A673 (cell line): ENCODE measurements at regions not wholly inside any gene's neighbourhood (a gene's known extent, or its start where the extent isn't known, plus 50 kb on each side); places are given as distances from the start of the nearest gene placed in this dataset.

ENCODE experiments used
- CTCF ChIP-seq: fragments of 300-800, 200-600 bp; sonication (generic); conservative IDR thresholded peaks from 2 replicates; pipeline ENCODE4 v1.5.1; 2017; ENCODE audit warnings: low read depth, mild to moderate bottlenecking, antibody characterized with exemption, low read length, moderate library complexity, mixed read lengths
- EZH2 ChIP-seq: fragments of 200-600 bp; sonication (generic); IDR thresholded peaks from 2 replicates; pipeline ENCODE4 v1.6.1; 2017; ENCODE audit warnings: borderline replicate concordance, low read depth, mild to moderate bottlenecking, mixed read lengths, antibody characterized with exemption, low read length; ENCODE audit not compliant: poor library complexity, severe bottlenecking

GRCh38 chr6:165183071-165183470, 126.3 kb downstream of the C6orf118 start:
- TF ChIP-seq CTCF (no peak), EZH2 (no peak)
